ENCODE measurements at regions not wholly inside any gene's neighbourhood (a gene's known extent, or its start where the extent isn't known, plus 50 kb on each side); places are given as distances from the start of the nearest gene placed in this dataset.

- DNase-seq (ENCODE audit: low read depth), result no peak
Measured at GRCh38 chr7:21221130-21221529, 206.8 kb upstream of the SP4 start.

- DNase-seq (ENCODE audit: low read depth), result no peak
Measured at GRCh38 chr7:21238400-21239116, 189.3 kb upstream of the SP4 start.

GRCh38 chr7:21243265-21243664, 184.6 kb upstream of the SP4 start:
- DNase-seq (ENCODE audit: low read depth), result no peak

GRCh38 chr7:21251151-21251800, 176.6 kb upstream of the SP4 start:
- no peak for DNase-seq (ENCODE audit: low read depth)

- no peak for DNase-seq (ENCODE audit: low read depth)
Measured at GRCh38 chr7:21253740-21254687, 173.9 kb upstream of the SP4 start.

- DNase-seq (ENCODE audit: low read depth), result peak; percentile 18
Measured at GRCh38 chr7:21256310-21256877, 171.5 kb upstream of the SP4 start.

GRCh38 chr7:21260939-21261338, 166.9 kb upstream of the SP4 start:
- no peak for DNase-seq (ENCODE audit: low read depth)

- no peak for DNase-seq (ENCODE audit: low read depth)
Measured at GRCh38 chr7:21261627-21262594, 166.0 kb upstream of the SP4 start.

GRCh38 chr7:21269021-21269420, 158.9 kb upstream of the SP4 start:
- DNase-seq (ENCODE audit: low read depth), result no peak

GRCh38 chr7:21276471-21277035, 151.3 kb upstream of the SP4 start:
- no peak for DNase-seq (ENCODE audit: low read depth)

GRCh38 chr7:21278944-21279343, 148.9 kb upstream of the SP4 start:
- DNase-seq (ENCODE audit: low read depth), result no peak

GRCh38 chr7:21281193-21281592, 146.7 kb upstream of the SP4 start:
- no peak for DNase-seq (ENCODE audit: low read depth)

- no peak for DNase-seq (ENCODE audit: low read depth)
Measured at GRCh38 chr7:21293771-21294170, 134.1 kb upstream of the SP4 start.

- no peak for DNase-seq (ENCODE audit: low read depth)
Measured at GRCh38 chr7:21299766-21300165, 128.1 kb upstream of the SP4 start.

GRCh38 chr7:21300692-21301091, 127.2 kb upstream of the SP4 start:
- DNase-seq (ENCODE audit: low read depth), result no peak

GRCh38 chr7:21304808-21305375, 123.0 kb upstream of the SP4 start:
- DNase-seq (ENCODE audit: low read depth), result no peak

GRCh38 chr7:21305455-21306235, 122.2 kb upstream of the SP4 start:
- DNase-seq (ENCODE audit: low read depth), result no peak

GRCh38 chr7:21314954-21315353, 112.9 kb upstream of the SP4 start:
- DNase-seq (ENCODE audit: low read depth), result no peak
